ENCODE measurements at regions not wholly inside any gene's neighbourhood (a gene's known extent, or its start where the extent isn't known, plus 50 kb on each side); places are given as distances from the start of the nearest gene placed in this dataset.

GRCh38 chr12:69115951-69116350, 123.4 kb upstream of the CPSF6 start:
- CTCF ChIA-PET, result no interaction called here

GRCh38 chr12:69117566-69118266, 121.7 kb upstream of the CPSF6 start:
- POLR2A ChIA-PET (ENCODE audit: unreplicated experiment), result no interaction called here
- no TSS peak for BruUV-seq (replicated peaks)

More at GRCh38 chr12:69115951-69116350, 123.4 kb upstream of the CPSF6 start:
- Histone ChIP-seq H3K9me2 (ENCODE audit: insufficient read depth) (no peaks in the 10 kb centered on the region), H3K9me3 (ENCODE audit: insufficient read depth, low read depth) (no peaks in the 10 kb centered on the region), H3K4me3 (no peak overlapping the region), H3K27ac (no peak overlapping the region), H3K4me2 (no peak overlapping the region), H3F3A (ENCODE audit: insufficient read depth, low read depth) (no peaks in the 10 kb centered on the region), H3K27me3 (ENCODE audit: insufficient read depth, low read depth) (no peaks in the 10 kb centered on the region; the same call in 1 of the 2 replicates), H3K79me2 (ENCODE audit: low read depth) (no peaks in the 10 kb centered on the region), H4K20me1 (ENCODE audit: insufficient read depth) (no peaks in the 10 kb centered on the region), H3K4me1 (replicated peaks; ENCODE audit: insufficient read depth) (no peaks in the 10 kb centered on the region), H3K36me3 (ENCODE audit: low read depth) (no peaks in the 10 kb centered on the region), H2AFZ (no peak overlapping the region)
- no peak for DNase-seq
- TF ChIP-seq EZH2 (IDR thresholded peaks at IDR 0.05; ENCODE audit: low read depth) (no peak), CTCF (conservative IDR thresholded peaks at IDR 0.05) (no peak)
- POLR2A ChIA-PET (ENCODE audit: unreplicated experiment), result no interaction called here
- intact Hi-C loops (cut with micrococcal nuclease; ENCODE audit: unreplicated experiment), result no loop called here
- BruUV-seq (replicated peaks), result no TSS peak

GRCh38 chr12:69118516-69118915, 120.9 kb upstream of the CPSF6 start:
- no peak for DNase-seq
- no peak overlapping the region for H2AFZ ChIP-seq
- no peak overlapping the region for H3K4me2 ChIP-seq
- H3K9me3 ChIP-seq (ENCODE audit: insufficient read depth, low read depth), result no peaks in the 10 kb centered on the region
- TF ChIP-seq CTCF (conservative IDR thresholded peaks at IDR 0.05), result no peak
- TF ChIP-seq EZH2 (IDR thresholded peaks at IDR 0.05; ENCODE audit: low read depth), result no peak
- no peaks in the 10 kb centered on the region for H3K36me3 ChIP-seq (ENCODE audit: low read depth)
- ChIA-PET POLR2A (ENCODE audit: unreplicated experiment) (no interaction called here), CTCF (no interaction called here)
- H3K27ac ChIP-seq, result no peak overlapping the region
- no peaks in the 10 kb centered on the region for H4K20me1 ChIP-seq (ENCODE audit: insufficient read depth)
- no peaks in the 10 kb centered on the region for H3K4me1 ChIP-seq (replicated peaks; ENCODE audit: insufficient read depth)
- no peak overlapping the region for H3K4me3 ChIP-seq
- intact Hi-C loops (cut with micrococcal nuclease; ENCODE audit: unreplicated experiment), result no loop called here
- H3K79me2 ChIP-seq (ENCODE audit: low read depth), result no peaks in the 10 kb centered on the region
- H3K27me3 ChIP-seq (ENCODE audit: insufficient read depth, low read depth), result no peaks in the 10 kb centered on the region; the same call in 1 of the 2 replicates
- H3F3A ChIP-seq (ENCODE audit: insufficient read depth, low read depth), result no peaks in the 10 kb centered on the region
- BruUV-seq (replicated peaks), result no TSS peak
- H3K9me2 ChIP-seq (ENCODE audit: insufficient read depth), result no peaks in the 10 kb centered on the region

More at GRCh38 chr12:69117566-69118266, 121.7 kb upstream of the CPSF6 start:
- H2AFZ ChIP-seq, result no peak overlapping the region
- no peak overlapping the region for H3K4me2 ChIP-seq
- no peaks in the 10 kb centered on the region for H3K9me2 ChIP-seq (ENCODE audit: insufficient read depth)
- no peaks in the 10 kb centered on the region; the same call in 1 of the 2 replicates for H3K27me3 ChIP-seq (ENCODE audit: insufficient read depth, low read depth)
- no peak overlapping the region for H3K27ac ChIP-seq
- no peaks in the 10 kb centered on the region for H3K79me2 ChIP-seq (ENCODE audit: low read depth)
- H3F3A ChIP-seq (ENCODE audit: insufficient read depth, low read depth), result no peaks in the 10 kb centered on the region
- CTCF ChIA-PET, result no interaction called here
- no peak overlapping the region for H3K4me3 ChIP-seq
- no peaks in the 10 kb centered on the region for H3K9me3 ChIP-seq (ENCODE audit: insufficient read depth, low read depth)
- no peak for TF ChIP-seq EZH2 (IDR thresholded peaks at IDR 0.05; ENCODE audit: low read depth)
- TF ChIP-seq CTCF (conservative IDR thresholded peaks at IDR 0.05), result no peak
- intact Hi-C loops (cut with micrococcal nuclease; ENCODE audit: unreplicated experiment), result no loop called here
- no peaks in the 10 kb centered on the region for H3K36me3 ChIP-seq (ENCODE audit: low read depth)
- DNase-seq, result no peak
- no peaks in the 10 kb centered on the region for H3K4me1 ChIP-seq (replicated peaks; ENCODE audit: insufficient read depth)
- H4K20me1 ChIP-seq (ENCODE audit: insufficient read depth), result no peaks in the 10 kb centered on the region

Measured in PC-9 (cell line).